ENCODE measurements at regions not wholly inside any gene's neighbourhood (a gene's known extent, or its start where the extent isn't known, plus 50 kb on each side); places are given as distances from the start of the nearest gene placed in this dataset.

DNA sequence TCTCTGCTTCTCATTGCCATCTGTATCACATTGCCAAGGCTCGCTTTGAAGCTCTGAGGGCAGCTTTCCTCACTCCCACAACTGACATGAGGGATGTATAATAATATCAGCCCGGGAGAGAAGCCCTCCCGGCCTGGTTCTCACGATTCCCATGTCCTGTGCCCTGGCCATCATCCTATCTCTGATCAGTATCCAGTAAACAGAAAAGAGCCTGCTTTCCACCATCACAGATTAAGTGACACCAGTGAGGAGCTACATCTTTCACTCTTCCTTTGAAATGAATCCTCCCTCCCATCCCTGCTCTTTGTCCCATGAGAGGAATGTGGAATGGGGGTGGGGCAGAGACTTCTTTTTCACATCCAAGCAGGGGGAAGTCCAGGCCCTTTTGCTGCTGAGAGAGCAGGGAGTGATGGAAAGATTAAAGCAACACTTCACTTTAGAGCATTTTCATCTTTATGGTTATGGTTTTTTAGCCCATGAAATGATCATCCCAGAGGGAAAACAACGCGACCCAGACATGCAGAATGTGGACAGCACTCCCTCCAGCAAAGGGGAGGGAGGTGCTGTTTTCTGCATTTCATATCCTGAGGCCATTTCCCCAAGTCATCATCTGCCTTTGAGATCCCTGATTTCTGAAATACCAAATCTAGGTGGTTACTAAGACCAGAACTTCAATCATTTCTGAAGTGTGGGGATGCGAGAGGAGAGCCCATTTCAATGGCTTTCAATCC lies 84.6 kb upstream of the LYZL1 start:
- no peak for DNase-seq (ENCODE audit: low spot score)
- TF ChIP-seq, protein P1, sequence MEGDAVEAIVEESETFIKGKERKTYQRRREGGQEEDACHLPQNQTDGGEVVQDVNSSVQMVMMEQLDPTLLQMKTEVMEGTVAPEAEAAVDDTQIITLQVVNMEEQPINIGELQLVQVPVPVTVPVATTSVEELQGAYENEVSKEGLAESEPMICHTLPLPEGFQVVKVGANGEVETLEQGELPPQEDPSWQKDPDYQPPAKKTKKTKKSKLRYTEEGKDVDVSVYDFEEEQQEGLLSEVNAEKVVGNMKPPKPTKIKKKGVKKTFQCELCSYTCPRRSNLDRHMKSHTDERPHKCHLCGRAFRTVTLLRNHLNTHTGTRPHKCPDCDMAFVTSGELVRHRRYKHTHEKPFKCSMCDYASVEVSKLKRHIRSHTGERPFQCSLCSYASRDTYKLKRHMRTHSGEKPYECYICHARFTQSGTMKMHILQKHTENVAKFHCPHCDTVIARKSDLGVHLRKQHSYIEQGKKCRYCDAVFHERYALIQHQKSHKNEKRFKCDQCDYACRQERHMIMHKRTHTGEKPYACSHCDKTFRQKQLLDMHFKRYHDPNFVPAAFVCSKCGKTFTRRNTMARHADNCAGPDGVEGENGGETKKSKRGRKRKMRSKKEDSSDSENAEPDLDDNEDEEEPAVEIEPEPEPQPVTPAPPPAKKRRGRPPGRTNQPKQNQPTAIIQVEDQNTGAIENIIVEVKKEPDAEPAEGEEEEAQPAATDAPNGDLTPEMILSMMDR (IDR thresholded peaks at IDR 0.05; ENCODE audit: extremely low read depth, missing control alignments) = no peak

DNA sequence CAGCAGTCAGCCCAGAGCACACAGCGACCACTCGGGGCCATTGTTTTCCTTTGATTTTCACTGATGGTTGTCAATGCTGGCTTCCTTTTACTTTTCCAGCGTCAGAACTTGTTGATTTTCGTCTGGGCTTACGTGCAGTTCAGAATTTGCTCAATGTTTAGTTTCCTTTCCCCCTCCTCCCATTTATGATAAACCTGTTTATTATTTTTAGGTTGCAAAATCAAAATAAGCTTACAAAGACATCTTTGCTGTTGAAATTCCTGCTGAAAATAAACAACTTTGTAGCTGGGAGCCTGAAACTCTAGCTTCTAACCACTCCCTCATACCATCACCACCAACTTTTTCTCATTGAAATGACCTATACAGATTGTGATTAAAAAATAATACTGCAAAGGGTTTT lies 83.1 kb upstream of the LYZL1 start:
- TF ChIP-seq, protein P1 (IDR thresholded peaks at IDR 0.05; ENCODE audit: extremely low read depth, missing control alignments) = no peak
- DNase-seq (ENCODE audit: low spot score) = no peak

DNA sequence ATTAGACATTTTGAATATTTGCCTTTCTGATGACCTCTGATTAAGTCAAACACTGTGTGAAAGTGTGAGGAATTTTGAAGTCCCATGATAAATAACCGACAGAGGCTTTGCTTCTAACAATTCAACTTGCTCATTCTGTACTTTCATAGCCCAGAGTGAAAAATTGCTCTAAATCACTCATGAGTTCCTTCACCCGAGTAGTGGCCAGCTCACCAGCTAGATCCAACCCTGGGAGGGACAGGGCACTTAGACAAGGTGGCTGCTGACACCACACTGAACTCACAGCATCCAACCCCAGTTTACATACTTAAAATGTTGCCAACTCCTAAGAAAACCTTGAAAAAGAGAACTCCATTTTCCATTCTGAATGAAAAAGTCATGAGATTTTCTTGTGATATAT lies 80.0 kb upstream of the LYZL1 start:
- no peak for DNase-seq (ENCODE audit: low spot score)

DNA sequence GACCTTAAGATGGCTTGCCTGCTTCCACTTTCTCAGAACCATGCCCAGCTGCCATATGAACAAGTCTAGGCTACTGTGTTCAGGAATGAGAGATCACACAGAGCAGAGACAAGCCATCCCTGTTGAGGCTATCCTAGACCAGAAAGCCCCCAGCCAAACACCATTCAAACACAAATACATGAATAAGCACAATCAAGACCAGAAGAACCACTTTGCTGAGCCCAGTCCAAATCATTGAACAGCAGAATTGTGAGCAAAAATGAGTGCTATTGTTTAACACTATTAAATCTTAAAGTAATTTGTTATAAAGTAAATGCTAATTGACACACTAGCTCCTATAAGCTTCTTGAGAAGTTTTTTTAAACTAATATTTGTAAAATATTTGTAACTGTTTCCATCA lies 79.0 kb upstream of the LYZL1 start:
- no peak for DNase-seq (ENCODE audit: low spot score)
- TF ChIP-seq, protein P1 (IDR thresholded peaks at IDR 0.05; ENCODE audit: extremely low read depth, missing control alignments) = no peak

More for the DNA sequence above, 80.0 kb upstream of the LYZL1 start:
- TF ChIP-seq, protein P1 (IDR thresholded peaks at IDR 0.05; ENCODE audit: extremely low read depth, missing control alignments) = no peak

DNA sequence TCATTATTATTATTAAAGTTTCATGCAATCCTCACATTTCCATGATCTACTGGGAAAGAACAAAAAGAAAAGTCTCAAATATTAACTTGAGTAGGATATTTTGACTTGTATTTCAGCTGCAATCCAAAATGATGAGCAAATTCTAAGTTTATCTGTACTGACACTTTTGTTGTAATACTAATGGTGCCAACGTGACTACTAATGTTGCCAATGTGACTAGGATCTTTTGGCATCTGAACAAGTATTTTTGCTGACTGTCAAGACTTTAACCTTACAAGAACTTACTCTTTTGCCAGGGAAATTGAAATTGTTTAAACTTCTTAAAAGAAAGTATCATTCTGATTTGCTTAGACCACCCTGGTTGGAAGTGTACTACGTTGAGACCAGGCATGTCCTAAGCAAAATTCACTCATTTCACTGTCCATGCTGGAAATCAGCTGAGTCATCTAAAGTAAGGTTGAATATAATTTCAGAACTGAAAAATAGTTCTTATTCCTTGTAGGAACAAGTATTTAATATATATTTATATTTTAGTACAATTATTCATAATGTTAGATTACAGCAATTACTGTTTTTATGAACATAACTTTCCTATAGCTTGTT lies 78.5 kb upstream of the LYZL1 start:
- TF ChIP-seq, protein P1 (IDR thresholded peaks at IDR 0.05; ENCODE audit: extremely low read depth, missing control alignments) = no peak
- no peak for DNase-seq (ENCODE audit: low spot score)

DNA sequence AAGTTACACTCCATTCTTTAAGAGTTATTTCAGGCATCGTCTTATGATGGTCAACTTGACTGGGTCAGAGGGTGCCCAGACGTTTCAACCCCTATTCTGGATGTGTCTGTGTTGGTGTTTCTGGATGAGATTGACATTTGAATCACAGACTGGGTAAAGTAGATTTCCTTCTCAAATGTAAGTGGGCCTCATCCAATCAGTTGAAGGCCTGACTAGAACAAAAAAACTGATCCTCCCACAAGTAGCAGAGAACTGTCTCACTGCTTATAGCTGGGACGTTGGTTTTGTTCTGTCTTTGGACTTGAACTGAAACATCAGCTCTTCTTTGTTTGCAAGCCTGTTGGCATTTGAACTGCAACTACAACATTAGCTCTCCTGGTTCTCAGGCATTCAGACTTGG lies 76.3 kb upstream of the LYZL1 start:
- TF ChIP-seq, protein P1 (IDR thresholded peaks at IDR 0.05; ENCODE audit: extremely low read depth, missing control alignments) = no peak
- no peak for DNase-seq (ENCODE audit: low spot score)

DNA sequence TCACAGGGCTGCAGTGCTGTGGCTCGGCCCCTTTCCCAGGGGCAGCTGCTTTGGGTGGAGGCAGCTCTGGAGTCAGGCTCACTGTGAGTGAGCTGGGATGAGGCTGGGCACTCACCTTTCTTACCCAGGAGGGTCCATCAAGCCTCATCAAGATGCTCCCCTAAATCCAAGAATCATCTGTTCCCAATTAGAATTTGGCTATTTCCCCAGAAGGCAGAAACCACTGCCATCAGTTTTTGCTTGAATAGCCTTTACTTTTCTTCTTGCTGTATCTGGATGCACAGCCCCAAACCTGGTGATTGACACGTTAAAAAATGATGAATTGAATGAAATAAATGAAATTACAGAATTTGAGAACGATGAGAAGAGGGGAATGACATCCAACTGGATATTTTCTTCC lies 74.3 kb upstream of the LYZL1 start:
- TF ChIP-seq, protein P1 (IDR thresholded peaks at IDR 0.05; ENCODE audit: extremely low read depth, missing control alignments) = no peak
- no peak for DNase-seq (ENCODE audit: low spot score)
